Right hindlimb (tissue), 1 donor: ENCODE measurements at regions not wholly inside any gene's neighbourhood (a gene's known extent, or its start where the extent isn't known, plus 50 kb on each side); places are given as distances from the start of the nearest gene placed in this dataset.

Experiments
- DNase-seq: peaks from one replicate; pipeline ENCODE4 v3.0.0-alpha.2; 2018

GRCh38 chr3:144235489-144235888 lies 263.9 kb downstream of the DIPK2A start:
- no peak for DNase-seq

GRCh38 chr3:144237351-144237750 lies 265.7 kb downstream of the DIPK2A start:
- peak; percentile 31 for DNase-seq

- DNase-seq: peak; percentile 67
Measured at GRCh38 chr3:144241404-144241803, 269.8 kb downstream of the DIPK2A start.

- no peak for DNase-seq
Measured at GRCh38 chr3:144242747-144243146, 271.1 kb downstream of the DIPK2A start.

- DNase-seq: no peak
Measured at GRCh38 chr3:144244662-144245061, 273.0 kb downstream of the DIPK2A start.

GRCh38 chr3:144252896-144253295 lies 281.3 kb downstream of the DIPK2A start:
- DNase-seq: no peak

- no peak for DNase-seq
Measured at GRCh38 chr3:144257381-144257780, 285.8 kb downstream of the DIPK2A start.

- peak; percentile 28 for DNase-seq
Measured at GRCh38 chr3:144259267-144259666, 287.6 kb downstream of the DIPK2A start.

GRCh38 chr3:144263706-144264105 lies 292.1 kb downstream of the DIPK2A start:
- no peak for DNase-seq

- DNase-seq: no peak
Measured at GRCh38 chr3:144264350-144264749, 292.7 kb downstream of the DIPK2A start.

GRCh38 chr3:144264794-144265193 lies 293.2 kb downstream of the DIPK2A start:
- no peak for DNase-seq

GRCh38 chr3:144265542-144266100 lies 294.0 kb downstream of the DIPK2A start:
- DNase-seq: peak; percentile 27

- DNase-seq: no peak
Measured at GRCh38 chr3:144270100-144270499, 298.5 kb downstream of the DIPK2A start.

- DNase-seq: peak; percentile 29
Measured at GRCh38 chr3:144272680-144273079, 301.1 kb downstream of the DIPK2A start.

- DNase-seq: no peak
Measured at GRCh38 chr3:144273601-144274000, 302.0 kb downstream of the DIPK2A start.

- DNase-seq: no peak
Measured at GRCh38 chr3:144275005-144275404, 303.4 kb downstream of the DIPK2A start.

- no peak for DNase-seq
Measured at GRCh38 chr3:144282313-144282712, 310.7 kb downstream of the DIPK2A start.

GRCh38 chr3:144286235-144286910 lies 314.8 kb downstream of the DIPK2A start:
- DNase-seq: no peak

GRCh38 chr3:144287001-144287400 lies 315.4 kb downstream of the DIPK2A start:
- DNase-seq: no peak

GRCh38 chr3:144289057-144289456 lies 317.4 kb downstream of the DIPK2A start:
- DNase-seq: no peak

- no peak for DNase-seq
Measured at GRCh38 chr3:144294659-144295538, 323.3 kb downstream of the DIPK2A start.

GRCh38 chr3:144295613-144296012 lies 324.0 kb downstream of the DIPK2A start:
- no peak for DNase-seq

GRCh38 chr3:144296808-144297207 lies 325.2 kb downstream of the DIPK2A start:
- DNase-seq: no peak

- no peak for DNase-seq
Measured at GRCh38 chr3:144301863-144302262, 330.2 kb downstream of the DIPK2A start.
